Upper lobe of left lung (tissue), 4 donors: ENCODE measurements at regions not wholly inside any gene's neighbourhood (a gene's known extent, or its start where the extent isn't known, plus 50 kb on each side); places are given as distances from the start of the nearest gene placed in this dataset.

ENCODE experiments used
- CTCF ChIP-seq, 6 experiments: fragments of 450-650 bp in 4 of 6; fragments of 200-600 bp in 2 of 6; sonication (generic) in 2 of 6; IDR thresholded peaks; one replicate each; pipeline ENCODE4 v1.5.1; 2016 to 2019; ENCODE audit warnings: antibody characterized with exemption in 6 of 6
- EP300 ChIP-seq, 4 donors: sonication (generic); formaldehyde crosslinking; IDR thresholded peaks; one replicate each; pipeline ENCODE4 v1.5.1; 2017; ENCODE audit warnings: antibody characterized with exemption in 4 of 4, control low read depth in 2 of 4
- POLR2A ChIP-seq, 4 donors: fragments of 450-650 bp; IDR thresholded peaks; one replicate each; pipeline ENCODE4 v1.5.1; 2016 to 2017; ENCODE audit warnings: antibody characterized with exemption in 4 of 4, mild to moderate bottlenecking in 2 of 4

DNA sequence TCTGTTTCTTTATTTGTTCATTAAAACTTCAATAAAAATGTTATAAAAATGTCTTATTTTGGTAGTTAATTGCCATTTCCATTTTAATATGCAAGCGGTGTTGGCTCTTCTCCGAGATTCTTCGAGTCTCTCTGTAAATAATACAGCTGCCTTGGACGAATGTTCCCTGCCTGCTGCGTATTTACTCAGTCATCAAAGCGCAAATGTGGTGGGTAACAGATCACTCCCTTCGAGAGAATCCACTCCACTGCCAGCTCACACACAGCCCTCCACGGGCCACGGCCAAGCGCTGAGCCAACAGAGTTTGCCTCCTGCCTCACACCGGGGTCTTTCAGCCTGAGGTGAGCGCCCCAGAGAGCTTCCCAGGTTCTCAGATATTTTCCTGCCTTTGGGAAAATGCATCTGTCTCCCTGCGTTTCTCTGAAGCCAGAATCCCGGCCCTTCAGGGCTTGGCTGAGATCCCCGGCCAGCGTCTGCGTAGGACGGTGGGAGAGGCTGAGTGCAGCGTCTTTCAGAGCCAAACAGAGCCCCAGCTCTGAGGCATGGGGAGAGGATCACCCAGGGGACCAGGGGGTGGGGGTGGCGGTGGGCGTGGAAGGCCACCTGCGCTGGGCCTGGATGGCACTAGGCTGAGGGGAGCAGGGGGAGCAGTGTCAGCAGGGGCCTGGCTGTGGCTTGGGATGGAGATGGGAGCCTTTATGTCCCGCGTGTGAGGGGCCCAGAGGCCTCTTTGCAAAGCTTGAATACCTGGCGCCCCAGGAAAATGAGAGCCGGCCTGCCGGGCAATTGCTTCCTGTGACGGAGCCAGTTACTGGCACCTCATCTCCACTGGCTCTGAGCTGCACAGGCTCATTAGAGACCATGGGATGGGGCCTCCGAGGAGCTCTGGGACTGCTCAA, 248.7 kb downstream of the RBFOX3 start:
- TF ChIP-seq CTCF (IDR thresholded peaks at IDR 0.05) (no peak), EP300 (IDR thresholded peaks at IDR 0.05) (no peak), POLR2A (IDR thresholded peaks at IDR 0.05) (no peak)
